Stomach smooth muscle (tissue), 2 donors: ENCODE measurements at regions not wholly inside any gene's neighbourhood (a gene's known extent, or its start where the extent isn't known, plus 50 kb on each side); places are given as distances from the start of the nearest gene placed in this dataset.
A peak's percentile ranks its signal among the peaks of the same experiment; 100 is the strongest.

Source experiments
- H3K27ac ChIP-seq: one replicate; pipeline ENCODE4 v1.7.0; 2013; ENCODE audit warnings: mild to moderate bottlenecking, low read length, inconsistent platforms
- H3K27me3 ChIP-seq, 2 donors: one replicate each; pipeline ENCODE4 v1.7.0; 2013; ENCODE audit warnings: low read length in 2 of 2; ENCODE audit not compliant: insufficient read depth in 2 of 2, control insufficient read depth in 1 of 2
- H3K36me3 ChIP-seq, 2 donors: one replicate each; pipeline ENCODE4 v1.7.0; 2013; ENCODE audit warnings: low read length in 2 of 2; ENCODE audit not compliant: control insufficient read depth in 2 of 2, insufficient read depth in 2 of 2
- H3K4me1 ChIP-seq: one replicate; pipeline ENCODE4 v1.7.0; 2013; ENCODE audit warnings: low read length; ENCODE audit not compliant: control insufficient read depth, insufficient read depth
- H3K4me3 ChIP-seq, 2 donors: one replicate each; pipeline ENCODE4 v1.7.0; 2013; ENCODE audit warnings: low read length in 2 of 2
- H3K9ac ChIP-seq, 2 donors: one replicate each; pipeline ENCODE4 v1.7.0; 2013; ENCODE audit warnings: low read length in 2 of 2, mild to moderate bottlenecking in 1 of 2
- H3K9me3 ChIP-seq, 2 donors: one replicate each; pipeline ENCODE4 v1.7.0; 2013; ENCODE audit warnings: low read length in 2 of 2; ENCODE audit not compliant: control insufficient read depth in 2 of 2
- donor health status: healthy.
- donor health status: Pancreatic carcinoma.

DNA sequence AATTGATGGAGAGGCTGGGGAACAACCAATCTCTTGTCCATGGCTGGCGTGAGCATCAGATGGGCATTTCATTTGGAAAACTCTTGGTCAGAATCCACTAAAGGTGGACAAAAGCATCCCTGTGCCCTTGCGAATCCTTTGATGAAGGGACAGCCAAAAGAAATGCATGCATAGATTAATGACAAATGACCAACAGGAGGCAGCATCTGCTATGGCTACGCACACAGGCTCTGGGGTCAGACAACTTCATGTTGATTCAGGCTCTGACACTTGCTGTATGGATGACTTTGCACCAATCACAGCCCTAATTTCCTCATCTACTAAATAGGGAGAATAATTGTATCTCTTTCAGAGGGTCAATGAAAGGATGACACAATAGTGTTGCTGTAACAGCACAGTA is 117.5 kb downstream of the ASCL4 start:
- H3K27me3 ChIP-seq = peaks cover 3 to 4% of the 10 kb centered on the region in 2 donors

DNA sequence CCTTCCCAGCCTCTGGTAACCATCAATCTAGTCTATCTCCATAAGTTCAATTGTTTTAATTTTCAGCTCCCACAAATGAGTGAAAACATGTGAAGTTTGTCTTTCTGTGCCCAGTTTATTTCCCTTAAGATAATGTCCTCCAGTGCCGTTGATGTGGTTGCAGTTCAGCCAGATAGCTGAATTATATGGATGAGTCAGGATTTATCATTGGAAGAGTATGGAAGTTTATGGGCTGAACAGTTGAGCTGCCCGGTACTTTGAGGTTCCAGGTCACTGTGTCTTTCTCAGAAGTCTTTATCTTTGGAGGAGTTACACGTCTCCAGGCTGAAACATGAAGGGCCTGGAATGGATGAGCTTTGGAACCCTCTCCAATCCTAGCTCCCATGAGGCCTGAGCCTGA is 120.1 kb downstream of the ASCL4 start:
- peaks cover 3 to 4% of the 10 kb centered on the region in 2 donors for H3K27me3 ChIP-seq
- H3K9ac ChIP-seq = no peak overlapping the region
- H3K36me3 ChIP-seq = no peaks in the 10 kb centered on the region
- no peak overlapping the region for H3K27ac ChIP-seq
- no peaks in the 10 kb centered on the region for H3K9me3 ChIP-seq
- H3K4me1 ChIP-seq = no peaks in the 10 kb centered on the region
- no peak overlapping the region for H3K4me3 ChIP-seq

More for the DNA sequence above, 117.5 kb downstream of the ASCL4 start:
- H3K9ac ChIP-seq = no peak overlapping the region
- H3K4me3 ChIP-seq = no peak overlapping the region
- no peaks in the 10 kb centered on the region for H3K36me3 ChIP-seq
- no peaks in the 10 kb centered on the region for H3K4me1 ChIP-seq
- no peak overlapping the region for H3K27ac ChIP-seq
- no peaks in the 10 kb centered on the region for H3K9me3 ChIP-seq

DNA sequence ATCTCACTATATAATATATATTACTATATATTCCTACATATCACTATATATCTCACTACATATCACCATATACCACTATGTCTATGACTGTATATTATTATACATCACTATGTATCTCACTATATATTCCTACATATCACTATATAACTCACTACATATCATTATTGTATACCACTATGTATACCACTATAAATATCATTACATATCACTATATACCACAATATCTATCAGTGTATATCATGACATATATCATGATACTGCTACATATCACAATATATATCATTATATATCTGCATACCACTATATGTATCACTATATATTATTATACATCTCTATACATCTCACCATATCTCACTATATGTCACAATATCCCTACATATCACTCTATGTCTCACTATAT is 121.5 kb downstream of the ASCL4 start:
- no peaks in the 10 kb centered on the region for H3K4me1 ChIP-seq
- no peak overlapping the region for H3K9ac ChIP-seq
- H3K27me3 ChIP-seq = peaks cover 3 to 4% of the 10 kb centered on the region in 2 donors
- no peak overlapping the region for H3K27ac ChIP-seq
- H3K9me3 ChIP-seq = no peaks in the 10 kb centered on the region
- H3K36me3 ChIP-seq = no peaks in the 10 kb centered on the region
- no peak overlapping the region for H3K4me3 ChIP-seq

GRCh38 chr12:107900588-107900987 is 126.1 kb downstream of the ASCL4 start:
- no peak overlapping the region for H3K27ac ChIP-seq
- H3K4me1 ChIP-seq = peaks cover 5% of the 10 kb centered on the region
- peaks cover 8 to 18% of the 10 kb centered on the region in 2 donors for H3K27me3 ChIP-seq
- no peak overlapping the region for H3K9ac ChIP-seq
- no peaks in the 10 kb centered on the region for H3K9me3 ChIP-seq
- no peak overlapping the region for H3K4me3 ChIP-seq
- no peaks in the 10 kb centered on the region for H3K36me3 ChIP-seq

DNA sequence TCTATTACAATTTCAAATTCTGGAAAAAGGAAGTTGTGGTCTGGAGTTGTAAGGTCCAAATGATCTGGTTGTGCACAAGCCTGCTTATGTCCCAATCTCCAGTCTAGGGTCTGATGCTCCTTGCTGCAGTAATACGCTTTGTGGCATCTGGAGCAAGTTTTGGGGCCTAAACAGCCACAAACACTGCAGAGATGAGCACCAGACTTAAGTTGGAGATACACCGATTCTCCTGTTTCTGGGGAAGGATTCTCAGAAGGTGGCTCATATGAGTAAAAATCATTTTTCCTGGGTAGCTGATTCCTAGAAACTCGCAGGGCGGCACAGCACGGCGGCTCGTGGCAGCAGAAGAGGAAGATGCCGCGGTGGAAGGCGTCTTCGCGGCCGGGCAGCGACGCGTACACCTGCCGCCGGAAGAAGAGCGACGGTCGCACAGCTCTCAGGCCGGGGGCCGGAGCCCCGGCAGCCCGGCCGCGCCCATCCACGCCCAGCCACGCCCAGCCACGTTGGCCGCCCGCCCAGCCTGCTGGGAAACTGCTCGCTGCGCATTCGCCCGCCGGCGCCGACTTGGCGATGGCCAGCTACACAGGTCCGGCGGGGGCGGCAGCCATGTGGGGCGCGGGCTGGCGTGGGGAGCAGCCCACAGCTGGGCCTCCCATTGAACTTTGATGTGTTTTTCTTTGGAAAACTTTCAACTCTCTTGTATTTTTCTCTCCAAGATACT is 129.0 kb downstream of the ASCL4 start:
- no peak overlapping the region for H3K27ac ChIP-seq
- H3K9ac ChIP-seq = no peak overlapping the region
- H3K27me3 ChIP-seq = peaks cover 32 to 38% of the 10 kb centered on the region in 2 donors
- H3K36me3 ChIP-seq = no peaks in the 10 kb centered on the region
- peak overlapping the region; percentile 27 to 55 for H3K4me3 ChIP-seq
- no peaks in the 10 kb centered on the region for H3K9me3 ChIP-seq
- peaks cover 5% of the 10 kb centered on the region for H3K4me1 ChIP-seq

GRCh38 chr12:107906707-107907106 is 132.2 kb downstream of the ASCL4 start:
- H3K27ac ChIP-seq = no peak overlapping the region
- H3K27me3 ChIP-seq = peaks cover 41 to 52% of the 10 kb centered on the region in 2 donors
- H3K4me1 ChIP-seq = peaks cover 5% of the 10 kb centered on the region
- H3K36me3 ChIP-seq = no peaks in the 10 kb centered on the region
- H3K9ac ChIP-seq = no peak overlapping the region
- H3K9me3 ChIP-seq = no peaks in the 10 kb centered on the region
- no peak overlapping the region for H3K4me3 ChIP-seq

- Histone ChIP-seq H3K4me1 (peaks cover 5% of the 10 kb centered on the region), H3K27me3 (peaks cover 9 to 39% of the 10 kb centered on the region in 2 donors), H3K9ac (no peak overlapping the region), H3K9me3 (no peaks in the 10 kb centered on the region), H3K4me3 (no peak overlapping the region), H3K36me3 (no peaks in the 10 kb centered on the region), H3K27ac (no peak overlapping the region)
Measured at GRCh38 chr12:107912421-107913004, 138.0 kb downstream of the ASCL4 start.

- H3K36me3 ChIP-seq = no peaks in the 10 kb centered on the region
- H3K4me1 ChIP-seq = peaks cover 5% of the 10 kb centered on the region
- peaks cover 7 to 28% of the 10 kb centered on the region in 2 donors for H3K27me3 ChIP-seq
- H3K27ac ChIP-seq = no peak overlapping the region
- H3K9me3 ChIP-seq = no peaks in the 10 kb centered on the region
- no peak overlapping the region for H3K4me3 ChIP-seq
- H3K9ac ChIP-seq = no peak overlapping the region
Measured at GRCh38 chr12:107914460-107914977, 140.0 kb downstream of the ASCL4 start.

DNA sequence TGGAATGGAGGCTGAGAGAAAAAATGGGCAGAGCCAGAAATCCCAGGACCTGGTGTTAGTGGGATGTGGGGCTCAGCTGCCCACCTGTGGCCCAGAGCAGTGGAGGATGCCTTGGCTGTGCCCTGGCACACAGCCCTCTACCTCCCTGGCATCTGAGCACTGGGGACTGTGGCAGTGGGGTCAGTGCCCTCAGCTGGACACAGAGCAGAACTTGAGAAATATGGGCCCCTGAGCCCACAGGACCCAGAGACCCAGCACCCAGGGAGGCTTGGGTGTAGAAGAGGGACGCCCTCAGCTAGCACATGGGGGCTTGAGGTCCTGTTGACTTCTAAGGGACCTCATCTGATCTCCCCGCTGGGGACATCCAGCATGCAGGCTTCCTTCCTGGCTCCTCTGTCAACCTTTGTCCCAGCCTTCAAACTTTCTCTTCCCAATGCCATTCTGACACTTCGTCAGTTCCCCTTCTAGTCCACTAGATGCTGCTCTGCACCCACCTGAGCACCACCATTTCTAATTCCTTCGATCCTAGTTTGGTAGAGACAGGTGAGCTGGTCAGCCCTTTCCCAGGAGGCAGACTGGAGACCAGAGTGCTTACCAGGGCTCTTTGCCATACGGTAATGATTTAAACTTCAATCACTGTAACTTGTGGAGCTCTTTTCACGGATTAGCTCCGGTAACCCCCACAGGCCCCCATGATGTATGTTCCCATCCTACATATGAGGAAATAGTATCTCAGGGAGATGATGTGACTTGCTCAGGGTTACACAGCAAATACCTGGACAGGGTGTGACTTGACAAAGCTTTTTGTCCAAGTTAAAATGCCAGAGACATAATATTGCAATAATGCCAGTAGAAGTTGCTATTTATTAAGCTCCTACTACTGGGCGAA is 143.7 kb downstream of the ASCL4 start:
- Histone ChIP-seq H3K27me3 (peaks cover 4 to 10% of the 10 kb centered on the region in 2 donors), H3K36me3 (no peaks in the 10 kb centered on the region), H3K4me1 (no peaks in the 10 kb centered on the region), H3K4me3 (no peak overlapping the region), H3K27ac (no peak overlapping the region), H3K9ac (no peak overlapping the region), H3K9me3 (no peaks in the 10 kb centered on the region)

- Histone ChIP-seq H3K9me3 (no peaks in the 10 kb centered on the region), H3K36me3 (no peaks in the 10 kb centered on the region), H3K4me1 (no peaks in the 10 kb centered on the region), H3K27ac (no peak overlapping the region), H3K27me3 (peaks cover 4 to 5% of the 10 kb centered on the region in 2 donors), H3K9ac (no peak overlapping the region), H3K4me3 (no peak overlapping the region)
Measured at GRCh38 chr12:107921062-107921461, 146.6 kb downstream of the ASCL4 start.
